ENCODE measurements at regions not wholly inside any gene's neighbourhood (a gene's known extent, or its start where the extent isn't known, plus 50 kb on each side); places are given as distances from the start of the nearest gene placed in this dataset.

- TF ChIP-seq CTCF (IDR thresholded peaks at IDR 0.05; ENCODE audit: control insufficient read depth, insufficient read depth, low read depth, low read length, missing control alignments): no peak
- DNase-seq (ENCODE audit: low read depth): no peak
- no peak overlapping the region for H3K4me3 ChIP-seq (ENCODE audit: control insufficient read depth, low read depth, low read length)
These were observed 75.2 kb downstream of the RHCG start for GRCh38 chr15:89421219-89421618.

- DNase-seq (ENCODE audit: low read depth): no peak
- H3K4me3 ChIP-seq (ENCODE audit: control insufficient read depth, low read depth, low read length): no peak overlapping the region
- no peak for TF ChIP-seq CTCF (IDR thresholded peaks at IDR 0.05; ENCODE audit: control insufficient read depth, insufficient read depth, low read depth, low read length, missing control alignments)
These were observed 76.9 kb downstream of the RHCG start for GRCh38 chr15:89419370-89419984.

- DNase-seq (ENCODE audit: low read depth): no peak
- H3K4me3 ChIP-seq (ENCODE audit: control insufficient read depth, low read depth, low read length): no peak overlapping the region
- TF ChIP-seq CTCF (IDR thresholded peaks at IDR 0.05; ENCODE audit: control insufficient read depth, insufficient read depth, low read depth, low read length, missing control alignments): no peak
These were observed 79.1 kb downstream of the RHCG start for GRCh38 chr15:89417206-89417725.

GRCh38 chr15:89416339-89417183, 79.8 kb downstream of the RHCG start:
- no peak for DNase-seq (ENCODE audit: low read depth)
- peak; percentile 83 for TF ChIP-seq CTCF (IDR thresholded peaks at IDR 0.05; ENCODE audit: control insufficient read depth, insufficient read depth, low read depth, low read length, missing control alignments)
- H3K4me3 ChIP-seq (ENCODE audit: control insufficient read depth, low read depth, low read length): no peak overlapping the region

- no peak for TF ChIP-seq CTCF (IDR thresholded peaks at IDR 0.05; ENCODE audit: control insufficient read depth, insufficient read depth, low read depth, low read length, missing control alignments)
- no peak for DNase-seq (ENCODE audit: low read depth)
- H3K4me3 ChIP-seq (ENCODE audit: control insufficient read depth, low read depth, low read length): no peak overlapping the region
These were observed 79.9 kb upstream of the POLG start for GRCh38 chr15:89414571-89414970.

GRCh38 chr15:89413877-89414276, 79.3 kb upstream of the POLG start:
- H3K4me3 ChIP-seq (ENCODE audit: control insufficient read depth, low read depth, low read length): no peak overlapping the region
- TF ChIP-seq CTCF (IDR thresholded peaks at IDR 0.05; ENCODE audit: control insufficient read depth, insufficient read depth, low read depth, low read length, missing control alignments): no peak
- no peak for DNase-seq (ENCODE audit: low read depth)
